Activated CD8-positive, alpha-beta memory T cell treated with anti-CD3 and anti-CD28 coated beads for 36 hours (primary cell): ENCODE measurements at regions not wholly inside any gene's neighbourhood (a gene's known extent, or its start where the extent isn't known, plus 50 kb on each side); places are given as distances from the start of the nearest gene placed in this dataset.
"Not testable (repeated sequence)": the region's sequence is repeated elsewhere in the genome, so short reads cannot be mapped to it uniquely, and the experiment has no call there.

ENCODE experiments used
- CTCF ChIA-PET: fragments of 350-600 bp; sonication (Branson Sonifier 250); formaldehyde crosslinking; loops from one replicate; lab custom pipeline; 2021; ENCODE audit warnings: antibody characterized with exemption; lab: Charles Lee
- POLR2A ChIA-PET: fragments of 350-600 bp; sonication (Branson Sonifier 250); formaldehyde crosslinking; loops from one replicate; lab custom pipeline; 2021; ENCODE audit warnings: antibody characterized with exemption; lab: Charles Lee

- ChIA-PET CTCF (interaction anchor here (0.6 kb wide), 1 partner anchor 548 kb away, joined by 3 read pairs; no protein-coding TSS in a partner anchor), POLR2A (interaction anchor here (0.7 kb wide), 2 partner anchors 20 to 743 kb away, joined by 3 to 10 read pairs; no protein-coding TSS in a partner anchor)
These were observed 68.3 kb upstream of the ARL4C start for GRCh38 chr2:234565201-234565600.

GRCh38 chr2:234564699-234565098, 67.8 kb upstream of the ARL4C start:
- CTCF ChIA-PET, result no interaction called here
- POLR2A ChIA-PET, result no interaction called here

GRCh38 chr2:234559609-234560008, 62.7 kb upstream of the ARL4C start:
- CTCF ChIA-PET, result no interaction called here
- POLR2A ChIA-PET, result no interaction called here

GRCh38 chr2:234558642-234559041, 61.8 kb upstream of the ARL4C start:
- CTCF ChIA-PET, result no interaction called here
- POLR2A ChIA-PET, result no interaction called here

- CTCF ChIA-PET, result no interaction called here
- POLR2A ChIA-PET, result no interaction called here
These were observed 60.1 kb upstream of the ARL4C start for GRCh38 chr2:234556848-234557573.

GRCh38 chr2:234555616-234556249, 58.9 kb upstream of the ARL4C start:
- CTCF ChIA-PET, result interaction anchor here (0.5 to 1.1 kb wide), 2 partner anchors 268 to 1191 kb away, joined by 3 read pairs; no protein-coding TSS in a partner anchor
- POLR2A ChIA-PET, result no interaction called here

GRCh38 chr2:234555161-234555560, 58.3 kb upstream of the ARL4C start:
- ChIA-PET POLR2A (no interaction called here), CTCF (interaction anchor here (0.8 to 1.1 kb wide), 2 partner anchors 13 to 1191 kb away, joined by 3 read pairs; no protein-coding TSS in a partner anchor)

GRCh38 chr2:234553223-234553622, 56.3 kb upstream of the ARL4C start:
- CTCF ChIA-PET, POLR2A ChIA-PET: not testable (repeated sequence)

GRCh38 chr2:234550511-234551107, 53.7 kb upstream of the ARL4C start:
- ChIA-PET POLR2A (no interaction called here), CTCF (no interaction called here)

GRCh38 chr2:234550056-234550455, 53.2 kb upstream of the ARL4C start:
- ChIA-PET POLR2A (no interaction called here), CTCF (interaction anchor here (1.7 kb wide), 1 partner anchor 473 kb away, joined by 3 read pairs; no protein-coding TSS in a partner anchor)

- CTCF ChIA-PET, result interaction anchor here (1.7 kb wide), 1 partner anchor 472 kb away, joined by 3 read pairs; no protein-coding TSS in a partner anchor
- POLR2A ChIA-PET, result no interaction called here
These were observed 52.0 kb upstream of the ARL4C start for GRCh38 chr2:234548695-234549420.

- CTCF ChIA-PET, result interaction anchor here (0.6 to 1.1 kb wide), 2 partner anchors 479 to 571 kb away, joined by 3 to 8 read pairs; no protein-coding TSS in a partner anchor
- POLR2A ChIA-PET, result no interaction called here
These were observed 49.9 kb upstream of the ARL4C start for GRCh38 chr2:234546770-234547169.
